Fibroblast of the conjunctiva (primary cell): ENCODE measurements at regions not wholly inside any gene's neighbourhood (a gene's known extent, or its start where the extent isn't known, plus 50 kb on each side); places are given as distances from the start of the nearest gene placed in this dataset.
"Not testable (repeated sequence)": the region's sequence is repeated elsewhere in the genome, so short reads cannot be mapped to it uniquely, and the experiment has no call there.

Source experiments
- DNase-seq: peaks from one replicate; pipeline ENCODE4 v3.0.0-alpha.2; 2010; ENCODE audit warnings: low read depth

DNA sequence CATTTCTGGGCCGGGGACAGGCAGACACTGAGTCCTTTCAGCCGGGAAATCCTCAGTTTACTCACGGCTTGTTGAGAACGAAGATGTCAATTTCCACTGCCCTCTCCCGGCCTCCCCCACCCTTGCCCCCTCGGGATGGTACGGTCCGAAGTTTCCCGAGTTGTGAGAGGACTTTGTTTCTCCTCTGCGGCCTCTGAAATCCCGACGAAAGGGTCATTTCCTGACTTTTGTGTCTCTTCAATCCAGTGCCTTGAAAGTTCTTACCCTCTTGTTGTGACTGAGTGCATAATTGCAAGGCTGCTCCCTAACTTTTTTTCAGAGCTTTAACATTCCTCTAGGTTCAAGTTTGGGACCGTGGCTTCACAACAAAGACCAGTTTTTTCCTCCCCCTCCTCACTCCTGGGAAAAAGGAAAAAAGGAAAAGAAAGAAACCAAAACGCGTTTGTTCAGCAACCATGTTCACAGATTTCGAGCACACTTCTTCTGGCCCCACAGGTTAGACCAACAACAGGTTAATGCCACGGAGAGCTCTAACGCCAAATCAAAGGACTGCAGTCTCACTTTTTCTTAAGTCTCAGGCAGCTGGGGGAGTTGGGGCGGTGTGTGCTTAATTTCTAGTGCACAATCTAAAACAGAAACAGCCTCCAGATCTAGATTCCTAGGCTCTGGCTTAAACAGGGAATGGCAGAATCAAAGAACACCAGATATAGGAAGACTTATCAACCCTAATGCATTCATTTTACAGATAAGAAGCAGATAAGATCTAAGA lies 138.9 kb downstream of the TMCO5A start:
- no peak for DNase-seq

DNA sequence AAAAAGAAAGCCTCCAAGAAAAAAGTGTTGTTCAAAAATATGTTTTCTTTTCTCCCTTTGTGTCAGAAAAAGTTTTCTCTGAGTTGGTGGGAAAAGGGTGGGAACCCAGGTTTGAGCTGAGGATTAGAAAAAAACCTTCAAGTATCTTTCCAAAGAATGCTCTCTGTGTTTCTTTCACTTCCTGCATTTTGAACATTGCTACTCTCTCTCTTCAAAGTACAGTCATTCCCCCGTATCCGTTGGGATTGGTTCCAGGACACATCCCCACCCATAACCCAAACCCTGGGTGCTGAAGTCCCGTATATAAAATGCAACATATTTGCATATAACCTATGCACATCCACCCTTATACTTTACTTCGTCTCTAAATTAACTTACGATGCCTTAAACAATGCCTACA lies 139.6 kb downstream of the TMCO5A start:
- DNase-seq = no peak

DNA sequence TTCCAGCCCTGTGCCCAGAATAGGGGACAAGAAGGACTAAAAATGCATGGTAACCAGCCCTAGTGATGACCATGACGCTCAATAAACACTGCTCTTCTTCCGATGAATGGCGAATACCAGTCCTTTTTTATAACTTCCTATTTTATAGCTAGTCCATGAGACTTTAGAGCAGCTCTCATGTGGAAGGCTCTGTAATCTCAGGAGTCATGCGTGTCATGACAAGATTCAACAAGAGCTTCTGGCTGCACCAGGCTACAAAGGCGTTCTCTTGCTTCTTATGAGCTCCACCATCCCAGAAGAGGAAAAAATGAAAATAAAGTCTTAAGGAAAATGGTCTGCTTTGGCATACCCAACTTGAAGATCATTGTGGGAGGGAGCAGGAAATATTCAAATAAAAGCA lies 141.0 kb downstream of the TMCO5A start:
- no peak for DNase-seq

DNA sequence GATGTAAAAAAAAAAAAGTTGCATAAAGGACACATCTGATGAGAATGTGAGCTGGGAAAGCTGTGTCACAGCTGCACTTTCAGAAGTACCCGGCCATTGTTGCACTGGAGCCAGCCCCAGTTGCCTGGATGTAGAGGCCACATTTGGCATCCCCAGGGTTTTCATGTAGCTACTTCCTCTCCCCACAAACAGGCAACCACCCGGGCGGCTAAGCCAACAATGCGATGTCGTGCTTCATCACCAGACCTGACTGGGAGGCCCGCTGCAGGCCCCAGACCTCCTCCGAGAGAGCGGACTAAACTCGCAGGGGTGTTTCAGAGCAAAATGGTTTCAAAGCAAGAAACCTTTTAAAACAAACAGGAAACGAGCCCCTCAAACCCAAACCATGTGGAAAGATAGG lies 142.3 kb downstream of the TMCO5A start:
- no peak for DNase-seq

DNA sequence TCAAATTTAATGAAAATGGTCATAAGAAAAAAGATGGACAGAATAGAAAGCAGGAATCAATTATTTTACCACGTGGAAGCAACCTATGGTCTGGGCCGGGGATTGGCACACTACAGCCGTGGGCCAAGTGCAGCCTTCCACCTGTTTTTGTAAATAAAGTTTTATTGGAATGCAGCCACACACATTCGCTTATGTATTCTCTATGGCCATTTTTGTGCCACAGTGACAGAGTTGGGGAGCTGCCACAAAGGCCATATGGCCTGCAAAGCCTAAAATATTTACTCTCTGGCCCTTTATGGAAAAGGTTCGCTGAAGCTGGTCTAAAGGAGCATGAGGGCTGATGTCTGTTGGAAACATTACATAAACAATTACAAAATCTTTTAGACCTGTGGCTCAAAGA lies 144.8 kb downstream of the TMCO5A start:
- DNase-seq = no peak

DNA sequence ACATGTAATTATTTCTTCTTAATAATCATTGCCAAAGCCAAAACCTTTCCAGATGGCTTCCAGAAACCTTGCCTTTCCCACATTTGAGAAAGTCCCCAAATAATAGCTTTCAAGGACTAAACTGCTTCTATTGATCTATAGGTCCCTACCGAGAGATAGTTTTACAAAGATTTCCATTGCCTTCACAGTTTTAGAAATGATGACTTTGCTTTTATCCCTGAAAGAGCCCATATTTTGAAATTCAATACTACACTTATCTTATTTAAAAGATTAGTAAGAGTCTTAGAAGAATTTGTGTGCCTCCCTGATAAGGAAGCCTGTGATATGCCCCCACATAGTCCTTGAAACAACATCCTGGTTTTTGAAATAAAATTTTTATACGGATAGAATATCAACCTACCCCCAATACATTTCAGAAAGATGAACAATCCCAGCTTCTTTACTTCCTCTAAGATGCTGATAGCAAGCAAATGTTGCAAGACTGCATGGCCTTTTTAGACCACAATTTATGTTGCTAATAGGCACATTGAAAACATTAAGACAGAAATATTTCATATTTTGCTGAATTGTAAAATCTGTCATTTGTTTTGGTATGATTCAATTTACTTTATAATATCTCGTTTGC lies 146.3 kb downstream of the TMCO5A start:
- no peak for DNase-seq

DNA sequence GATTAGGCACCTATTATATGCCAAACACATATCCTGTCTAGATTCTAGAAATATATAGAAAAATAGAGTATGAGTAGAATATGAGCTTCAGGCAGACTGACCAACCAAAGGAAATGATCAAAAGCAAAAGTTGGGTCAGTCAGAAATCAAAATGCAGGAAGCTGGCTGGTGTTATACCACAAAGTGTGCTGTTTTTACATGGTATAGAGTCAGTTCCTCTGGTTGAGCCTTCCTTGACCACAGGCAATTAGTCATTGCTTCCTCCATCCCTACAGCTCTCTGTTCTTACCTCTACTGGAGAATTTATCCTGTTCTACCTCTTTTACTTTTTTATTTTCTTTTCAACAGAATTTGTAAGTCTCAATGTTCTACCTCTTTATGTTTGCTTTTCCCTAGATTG lies 149.8 kb downstream of the TMCO5A start:
- no peak for DNase-seq

GRCh38 chr15:38085114-38085513 lies 150.7 kb downstream of the TMCO5A start:
- no peak for DNase-seq

DNA sequence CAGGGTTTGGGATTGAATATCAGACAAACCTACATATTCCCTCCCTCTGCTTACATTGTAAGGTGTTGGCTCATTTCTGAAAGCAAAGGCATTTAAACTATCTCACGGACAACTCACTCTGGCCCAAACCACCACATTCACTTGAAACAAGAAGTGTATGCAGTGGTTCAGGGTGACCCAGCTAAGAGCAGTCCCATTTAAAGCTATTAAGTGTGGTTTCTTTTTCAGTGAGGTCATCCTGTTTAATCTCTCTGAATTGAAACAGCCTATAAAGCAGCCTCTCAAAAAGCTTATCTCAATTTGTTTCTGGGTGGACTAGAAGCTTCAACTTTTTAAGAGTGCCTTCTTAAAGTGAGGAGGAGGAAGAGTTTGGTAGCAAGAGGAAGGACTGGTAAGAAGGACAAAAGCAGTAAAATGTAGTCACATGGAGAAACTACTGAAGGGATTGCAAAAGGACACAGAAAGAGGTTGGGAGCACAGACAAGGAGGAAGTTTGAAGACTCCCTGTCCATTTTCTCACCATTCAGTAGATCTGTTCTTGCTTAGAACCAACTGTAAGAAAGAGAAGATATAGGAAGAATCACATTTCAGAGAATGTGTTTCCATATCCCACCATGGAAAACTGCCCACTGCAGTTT lies 151.6 kb downstream of the TMCO5A start:
- DNase-seq = no peak

- no peak for DNase-seq
These were observed 152.2 kb downstream of the TMCO5A start for GRCh38 chr15:38086611-38087010.

DNA sequence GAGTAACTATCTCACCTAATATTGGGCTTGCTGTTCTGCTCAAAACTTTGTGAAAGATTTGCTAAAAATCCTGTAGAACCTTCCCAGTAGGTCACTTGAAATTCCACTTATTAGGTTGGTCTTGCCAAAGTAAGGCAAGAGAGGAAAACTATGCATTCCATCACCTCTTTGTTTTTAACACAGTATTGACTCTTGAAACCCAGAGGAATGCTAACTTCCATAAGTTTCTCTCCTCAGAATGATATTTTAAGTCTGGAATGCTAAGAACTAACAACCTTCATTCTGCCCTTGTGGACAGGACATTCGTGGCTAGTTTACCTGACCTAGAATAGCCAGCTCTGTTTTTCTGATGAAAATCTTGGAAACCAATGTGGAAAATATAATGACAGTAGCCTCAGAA lies 154.5 kb downstream of the TMCO5A start:
- DNase-seq = no peak

DNA sequence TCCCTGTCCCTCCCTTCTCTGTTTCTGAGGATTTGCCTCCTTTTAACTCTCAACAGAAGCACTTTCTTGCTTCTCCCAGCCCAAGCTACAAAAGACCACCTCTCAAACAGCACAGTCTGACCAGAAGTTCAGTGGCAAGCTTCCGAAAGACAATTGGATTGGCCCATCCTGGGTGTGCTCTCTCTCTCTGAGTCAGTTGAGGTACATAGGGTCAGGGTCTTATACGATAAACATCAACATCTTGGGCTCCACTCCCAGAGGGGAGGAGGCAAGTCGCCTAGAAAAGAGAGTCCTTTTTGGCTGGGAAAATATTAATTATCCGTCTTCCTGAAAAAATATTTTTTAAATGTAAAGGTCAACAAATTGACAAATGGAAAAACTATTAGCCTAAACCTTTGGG lies 155.8 kb downstream of the TMCO5A start:
- DNase-seq = no peak

- DNase-seq = no peak
These were observed 156.2 kb downstream of the TMCO5A start for GRCh38 chr15:38090678-38091077.

GRCh38 chr15:38091078-38091645 lies 156.7 kb downstream of the TMCO5A start:
- DNase-seq = no peak

DNA sequence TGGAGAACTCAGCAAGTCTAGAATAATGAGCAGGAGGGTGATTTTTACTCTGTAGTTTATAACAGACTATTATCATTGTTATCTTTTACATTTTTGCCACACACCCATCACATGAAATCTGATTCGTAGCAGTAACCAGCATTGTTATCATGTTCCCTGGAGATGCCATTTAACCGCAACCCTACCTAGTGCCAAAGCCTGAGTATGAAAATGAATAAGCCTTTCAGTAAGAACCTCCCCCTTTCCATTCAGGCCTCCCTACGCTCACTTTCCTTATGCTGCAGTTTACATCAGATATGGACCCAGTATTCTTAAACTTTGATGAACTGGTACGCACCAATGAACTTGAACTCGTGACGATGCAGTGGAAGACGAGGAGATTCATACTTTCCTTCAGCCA lies 158.7 kb upstream of the SPRED1 start:
- no peak for DNase-seq

- no peak for DNase-seq
These were observed 149.7 kb upstream of the SPRED1 start for GRCh38 chr15:38102972-38103371.

- no peak for DNase-seq
These were observed 149.1 kb upstream of the SPRED1 start for GRCh38 chr15:38103564-38103963.

DNA sequence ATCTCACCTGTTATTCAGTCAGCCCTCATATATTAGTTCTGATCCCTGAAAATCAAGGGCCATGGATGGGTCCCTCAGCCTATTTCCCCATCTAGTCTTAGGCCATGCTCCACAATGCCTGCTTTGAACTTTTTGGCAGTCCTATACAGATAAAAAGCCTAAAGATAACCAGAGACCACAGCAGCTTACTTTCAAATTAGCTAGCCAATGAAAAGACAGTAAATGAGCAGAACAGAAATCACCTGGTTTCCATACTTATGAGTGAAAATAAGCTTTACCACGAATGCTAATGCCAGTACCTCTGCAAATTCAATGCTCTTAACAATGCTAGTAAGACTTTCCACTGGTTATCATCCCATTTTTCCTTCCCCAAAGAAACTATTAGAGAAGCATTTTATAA lies 141.6 kb upstream of the SPRED1 start:
- DNase-seq = no peak

DNA sequence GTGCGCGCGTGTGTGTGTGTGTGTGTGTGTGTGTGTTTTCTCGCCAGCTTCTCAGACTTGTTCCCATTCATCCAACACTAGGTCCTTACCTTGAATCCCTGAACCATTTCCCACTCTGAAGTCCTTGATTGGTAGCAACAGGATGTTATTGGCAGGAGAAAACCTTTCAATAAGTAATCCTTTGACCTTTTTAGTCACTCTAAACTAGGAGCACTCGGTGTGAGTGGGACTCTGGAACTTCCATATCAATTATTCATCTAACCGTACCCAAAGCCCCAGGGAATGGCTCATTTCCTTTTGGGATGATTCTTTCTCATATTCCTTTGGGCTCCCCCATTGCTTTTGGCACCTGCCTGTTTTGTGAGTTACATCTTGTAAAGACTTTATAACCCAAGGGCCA lies 140.2 kb upstream of the SPRED1 start:
- DNase-seq = no peak

- DNase-seq = no peak
These were observed 137.5 kb upstream of the SPRED1 start for GRCh38 chr15:38115121-38115520.

DNA sequence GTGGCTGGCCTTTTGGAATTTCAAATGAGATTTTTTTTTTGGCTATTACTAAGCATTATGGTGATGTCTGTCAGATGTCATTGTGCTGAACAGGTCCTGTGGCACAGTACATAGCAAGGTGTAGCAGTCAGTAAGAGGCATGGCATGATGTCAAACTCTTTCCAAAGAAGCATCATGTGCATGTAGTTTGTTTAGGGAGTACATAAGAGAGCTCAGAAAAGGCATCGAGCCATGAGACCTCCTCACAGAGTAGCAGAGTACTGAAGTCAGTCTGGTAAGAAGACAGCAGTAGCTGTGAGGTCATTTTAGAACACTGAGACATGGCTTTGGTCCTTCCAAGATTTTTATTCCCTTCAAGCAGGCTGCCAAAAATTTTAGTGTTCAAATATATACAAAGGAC lies 134.9 kb upstream of the SPRED1 start:
- no peak for DNase-seq

- not testable (repeated sequence) for DNase-seq
These were observed 132.8 kb upstream of the SPRED1 start for GRCh38 chr15:38119865-38120264.

GRCh38 chr15:38127306-38127771 lies 125.3 kb upstream of the SPRED1 start:
- no peak for DNase-seq
